Epithelial cell of prostate (primary cell): ENCODE measurements at regions not wholly inside any gene's neighbourhood (a gene's known extent, or its start where the extent isn't known, plus 50 kb on each side); places are given as distances from the start of the nearest gene placed in this dataset.
A peak's percentile ranks its signal among the peaks of the same experiment; 100 is the strongest.

Experiments used
- DNase-seq: peaks from one replicate; pipeline ENCODE4 v3.0.0-alpha.2; 2011; ENCODE audit warnings: low read depth, low spot score
- H3K27ac ChIP-seq: fragments of 450-650 bp; 2 replicates; pipeline ENCODE4 v1.5.1; 2017; ENCODE audit warnings: mild to moderate bottlenecking

GRCh38 chr5:93280518-93280917, 300.5 kb downstream of the NR2F1-AS1 start:
- H3K27ac ChIP-seq: no peak overlapping the region
- DNase-seq: no peak

GRCh38 chr5:93279296-93279963, 301.6 kb downstream of the NR2F1-AS1 start:
- no peak for DNase-seq
- peak overlapping the region; percentile 24 for H3K27ac ChIP-seq

GRCh38 chr5:93278896-93279295, 302.1 kb downstream of the NR2F1-AS1 start:
- DNase-seq: no peak
- H3K27ac ChIP-seq: peak overlapping the region; percentile 24

GRCh38 chr5:93277051-93277450, 304.0 kb downstream of the NR2F1-AS1 start:
- DNase-seq: no peak
- H3K27ac ChIP-seq: no peak overlapping the region

GRCh38 chr5:93275376-93275775, 305.6 kb downstream of the NR2F1-AS1 start:
- H3K27ac ChIP-seq: no peak overlapping the region
- no peak for DNase-seq

GRCh38 chr5:93274291-93274690, 306.7 kb downstream of the NR2F1-AS1 start:
- no peak for DNase-seq
- no peak overlapping the region for H3K27ac ChIP-seq

GRCh38 chr5:93273176-93273575, 307.8 kb downstream of the NR2F1-AS1 start:
- peak; percentile 33 for DNase-seq
- no peak overlapping the region for H3K27ac ChIP-seq

- no peak overlapping the region for H3K27ac ChIP-seq
- DNase-seq: no peak
These were observed 308.9 kb downstream of the NR2F1-AS1 start for GRCh38 chr5:93272108-93272507.

GRCh38 chr5:93267736-93268135, 313.3 kb downstream of the NR2F1-AS1 start:
- no peak overlapping the region for H3K27ac ChIP-seq
- no peak for DNase-seq

- no peak overlapping the region for H3K27ac ChIP-seq
- DNase-seq: no peak
These were observed 313.7 kb downstream of the NR2F1-AS1 start for GRCh38 chr5:93267276-93267675.

GRCh38 chr5:93257616-93258015, 323.4 kb downstream of the NR2F1-AS1 start:
- no peak overlapping the region for H3K27ac ChIP-seq
- DNase-seq: no peak

- no peak for DNase-seq
- no peak overlapping the region for H3K27ac ChIP-seq
These were observed 325.2 kb downstream of the NR2F1-AS1 start for GRCh38 chr5:93255796-93256195.

- no peak for DNase-seq
- H3K27ac ChIP-seq: no peak overlapping the region
These were observed 328.9 kb downstream of the NR2F1-AS1 start for GRCh38 chr5:93252165-93252564.

- H3K27ac ChIP-seq: no peak overlapping the region
- DNase-seq: no peak
These were observed 329.7 kb downstream of the NR2F1-AS1 start for GRCh38 chr5:93251347-93251746.

- DNase-seq: no peak
- H3K27ac ChIP-seq: no peak overlapping the region
These were observed 330.6 kb downstream of the NR2F1-AS1 start for GRCh38 chr5:93250424-93250823.

- no peak for DNase-seq
- no peak overlapping the region for H3K27ac ChIP-seq
These were observed 331.2 kb downstream of the NR2F1-AS1 start for GRCh38 chr5:93249651-93250289.

GRCh38 chr5:93247105-93247504, 333.9 kb downstream of the NR2F1-AS1 start:
- DNase-seq: no peak
- no peak overlapping the region for H3K27ac ChIP-seq

GRCh38 chr5:93246090-93246855, 334.7 kb downstream of the NR2F1-AS1 start:
- H3K27ac ChIP-seq: no peak overlapping the region
- DNase-seq: no peak

- DNase-seq: no peak
- H3K27ac ChIP-seq: no peak overlapping the region
These were observed 335.8 kb downstream of the NR2F1-AS1 start for GRCh38 chr5:93245226-93245625.

- H3K27ac ChIP-seq: no peak overlapping the region
- DNase-seq: no peak
These were observed 337.5 kb downstream of the NR2F1-AS1 start for GRCh38 chr5:93243481-93243880.

- DNase-seq: no peak
- no peak overlapping the region for H3K27ac ChIP-seq
These were observed 340.7 kb downstream of the NR2F1-AS1 start for GRCh38 chr5:93240228-93240834.
